GM19351 (cell line): ENCODE measurements at regions not wholly inside any gene's neighbourhood (a gene's known extent, or its start where the extent isn't known, plus 50 kb on each side); places are given as distances from the start of the nearest gene placed in this dataset.

Source experiments
- ATAC-seq: cut with Tn5 transposase; IDR thresholded peaks from one replicate; pipeline ENCODE4 v1.9.1; 2021; ENCODE audit warnings: mild to moderate bottlenecking, moderate library complexity; ENCODE audit not compliant: unreplicated experiment

- ATAC-seq, result no peak
These were observed 130.6 kb upstream of the NPVF start for GRCh38 chr7:25358926-25359325.

- no peak for ATAC-seq
These were observed 131.3 kb upstream of the NPVF start for GRCh38 chr7:25359471-25360059.

- no peak for ATAC-seq
These were observed 132.2 kb upstream of the NPVF start for GRCh38 chr7:25360451-25360850.

- ATAC-seq, result no peak
These were observed 133.1 kb upstream of the NPVF start for GRCh38 chr7:25361387-25361786.

GRCh38 chr7:25361863-25362262 lies 133.6 kb upstream of the NPVF start:
- ATAC-seq, result no peak

- no peak for ATAC-seq
These were observed 140.4 kb upstream of the NPVF start for GRCh38 chr7:25368599-25369201.

- ATAC-seq, result no peak
These were observed 141.5 kb upstream of the NPVF start for GRCh38 chr7:25369786-25370185.

DNA sequence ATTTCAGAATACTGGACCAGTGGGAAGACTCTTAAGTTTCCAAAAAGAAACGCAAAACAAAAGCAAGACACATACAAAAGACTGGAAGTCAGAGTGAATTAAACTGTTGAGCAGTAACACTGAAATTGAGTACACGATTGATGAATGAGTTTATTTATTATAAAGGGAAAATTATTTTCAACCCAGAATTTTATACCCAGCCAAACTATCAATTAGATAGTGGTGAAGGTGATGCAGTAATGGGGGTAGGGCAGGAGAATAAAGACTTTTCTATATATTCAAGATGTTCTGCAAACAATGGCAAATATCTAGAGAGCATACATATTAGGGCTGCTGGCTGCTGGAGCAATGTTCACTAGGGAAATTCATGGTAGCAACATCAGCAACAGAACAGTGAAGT lies 143.7 kb upstream of the NPVF start:
- no peak for ATAC-seq

- no peak for ATAC-seq
These were observed 147.7 kb upstream of the NPVF start for GRCh38 chr7:25375805-25376600.

- ATAC-seq, result no peak
These were observed 151.3 kb upstream of the NPVF start for GRCh38 chr7:25379351-25380300.

- no peak for ATAC-seq
These were observed 153.7 kb upstream of the NPVF start for GRCh38 chr7:25381818-25382589.

DNA sequence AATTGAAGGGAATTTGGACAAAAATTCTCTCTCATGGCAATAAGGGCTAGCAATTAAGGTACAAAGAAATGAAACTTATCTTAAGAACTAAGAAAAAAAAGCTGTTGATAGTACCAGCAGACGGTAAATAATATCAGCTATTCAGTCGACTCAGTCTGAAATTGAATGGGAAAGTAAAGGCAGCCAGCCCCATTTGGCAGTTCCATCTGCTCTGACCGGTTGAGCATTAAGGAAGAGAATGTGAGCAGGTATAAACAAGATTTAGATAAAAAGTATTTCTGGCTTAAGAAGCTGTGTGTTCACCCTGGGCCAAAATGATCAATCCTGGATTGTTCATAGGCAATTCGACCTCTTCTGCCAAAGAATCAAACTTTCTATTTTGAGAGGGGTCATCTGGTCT lies 154.6 kb upstream of the NPVF start:
- ATAC-seq, result no peak

DNA sequence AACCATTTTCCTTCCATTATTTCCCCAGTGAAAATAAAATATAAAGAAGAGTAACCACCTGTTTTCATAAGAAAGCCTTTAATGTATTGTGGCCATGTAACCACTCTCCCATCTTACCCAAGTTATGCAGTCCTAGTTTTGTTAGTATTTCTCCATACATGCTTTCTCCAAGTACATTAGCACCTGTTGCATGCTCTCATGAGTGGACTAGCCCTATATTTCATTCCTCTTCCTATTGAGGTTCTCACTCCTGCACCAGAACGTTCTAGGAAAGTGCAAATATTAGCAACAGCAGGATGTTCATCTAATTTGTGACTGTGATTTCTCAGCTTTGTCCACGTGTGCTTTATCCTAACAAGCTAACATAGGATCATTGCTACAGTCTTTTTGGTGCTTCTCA lies 155.1 kb upstream of the NPVF start:
- no peak for ATAC-seq

- no peak for ATAC-seq
These were observed 156.7 kb upstream of the NPVF start for GRCh38 chr7:25384788-25385505.

DNA sequence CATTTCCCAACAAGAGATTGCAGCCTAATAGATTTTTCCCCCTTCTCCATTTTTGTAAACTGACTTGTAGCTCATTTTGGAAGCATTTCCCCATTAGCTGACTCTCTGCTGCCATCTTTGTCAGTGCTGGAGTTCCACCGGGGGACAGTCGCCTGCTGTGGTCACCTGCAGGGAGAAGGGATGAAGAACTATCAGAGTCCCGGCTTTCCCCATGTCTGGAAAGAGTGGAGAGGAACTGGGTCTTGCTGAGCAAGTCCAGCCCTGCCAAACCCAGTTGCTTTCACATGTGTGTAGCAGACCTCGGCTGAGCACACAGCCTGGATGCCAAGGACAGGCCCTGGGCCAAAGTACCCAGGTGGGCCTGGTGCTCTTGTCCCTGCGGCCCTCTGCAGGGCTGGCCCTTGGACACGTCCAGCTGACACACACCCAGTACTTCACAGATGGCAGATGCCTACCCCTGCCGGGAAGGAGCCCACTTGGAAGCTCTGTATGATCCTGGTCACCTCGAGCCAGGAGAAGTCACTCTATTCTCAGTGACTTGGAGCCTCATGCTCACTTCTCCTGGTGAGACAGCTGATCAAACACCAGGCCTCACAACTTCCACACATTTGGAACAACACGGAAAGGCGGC lies 157.3 kb upstream of the NPVF start:
- no peak for ATAC-seq

DNA sequence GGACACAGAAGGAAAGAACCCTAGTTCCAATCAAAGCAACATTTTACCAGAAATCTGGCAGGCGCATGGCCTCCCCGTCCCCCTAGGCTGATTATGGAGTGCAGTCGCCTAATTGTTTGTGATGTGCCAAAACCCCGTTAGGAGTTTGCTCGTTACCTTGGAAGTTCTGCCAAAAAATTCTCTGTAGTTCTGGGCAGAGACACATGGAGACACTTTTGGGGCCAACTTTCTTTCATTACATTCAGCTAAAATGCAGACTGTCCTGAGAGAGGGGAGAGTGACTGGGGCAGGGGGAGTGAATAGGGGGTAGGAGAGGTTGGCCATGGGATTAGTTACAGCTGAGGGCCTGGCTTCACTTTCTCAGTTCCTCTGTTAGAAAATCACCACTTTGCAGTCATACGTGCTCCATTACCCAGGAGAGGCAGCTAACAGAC lies 158.0 kb upstream of the NPVF start:
- ATAC-seq, result no peak

GRCh38 chr7:25388681-25389080 lies 160.4 kb upstream of the NPVF start:
- no peak for ATAC-seq

DNA sequence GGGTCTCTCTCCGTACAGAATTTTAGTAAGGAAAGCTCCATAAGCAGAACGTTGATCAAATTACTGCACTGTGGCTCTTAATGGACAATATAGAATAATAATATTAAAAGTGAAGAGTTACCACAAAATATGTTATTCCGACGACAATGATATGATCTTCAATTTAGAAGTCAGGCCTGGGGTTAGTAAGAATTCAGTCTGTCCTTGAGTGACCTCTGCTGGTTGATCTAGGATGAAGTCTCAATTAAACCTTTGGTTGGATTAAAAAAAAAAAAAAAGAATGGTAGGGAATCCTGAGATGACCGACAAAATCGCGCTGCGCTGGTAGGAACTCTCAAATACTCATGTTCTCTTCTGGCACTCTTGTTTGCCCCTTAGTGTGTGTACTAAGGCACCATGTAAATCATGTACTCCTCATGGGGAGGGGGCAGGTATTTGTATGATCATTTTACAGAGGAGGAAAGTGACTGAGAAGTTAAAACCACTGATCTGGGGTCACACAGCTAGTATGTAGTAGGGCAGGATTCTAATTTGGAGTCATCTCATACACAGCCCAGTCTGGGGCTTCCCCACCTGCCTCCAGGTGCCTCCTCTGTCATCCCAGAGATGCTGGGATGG lies 161.3 kb upstream of the NPVF start:
- ATAC-seq, result no peak
